Uterus (tissue), 2 donors: ENCODE measurements at regions not wholly inside any gene's neighbourhood (a gene's known extent, or its start where the extent isn't known, plus 50 kb on each side); places are given as distances from the start of the nearest gene placed in this dataset.

Source experiments
- POLR2A ChIP-seq, 2 donors: fragments of 450-650 bp; IDR thresholded peaks; one replicate each; pipeline ENCODE4 v1.6.1; 2016; ENCODE audit warnings: antibody characterized with exemption in 2 of 2, mild to moderate bottlenecking in 1 of 2, moderate library complexity in 1 of 2
- TF ChIP-seq, protein P1 (sequence below), 4 experiments: fragments of 200-600 bp in 2 of 4; fragments of 450-650 bp in 2 of 4; sonication (generic) in 2 of 4; IDR thresholded peaks; one replicate each; pipeline ENCODE4 v1.5.1; 2016 to 2019; ENCODE audit warnings: antibody characterized with exemption in 4 of 4, mild to moderate bottlenecking in 2 of 4, moderate library complexity in 1 of 4

DNA sequence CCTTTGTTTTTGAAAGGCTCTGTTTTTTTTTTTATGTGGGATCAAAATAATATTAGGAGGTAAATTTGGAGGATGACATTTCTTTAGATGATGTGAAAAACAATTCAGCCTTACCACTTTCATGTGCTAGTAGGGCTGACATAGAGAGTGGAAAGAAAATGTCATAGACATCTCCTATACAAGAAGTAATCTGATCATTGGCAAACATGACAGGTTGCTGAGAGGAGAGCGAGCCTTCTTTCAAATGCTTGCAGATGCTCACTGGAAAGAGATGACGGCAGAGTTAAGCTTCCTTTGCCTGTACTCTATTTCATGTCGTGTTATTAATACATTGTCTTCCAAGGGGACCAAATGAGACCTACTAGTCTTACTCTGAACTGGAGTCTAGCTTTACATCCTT, 160.1 kb upstream of the DAP start:
- TF ChIP-seq, protein P1, sequence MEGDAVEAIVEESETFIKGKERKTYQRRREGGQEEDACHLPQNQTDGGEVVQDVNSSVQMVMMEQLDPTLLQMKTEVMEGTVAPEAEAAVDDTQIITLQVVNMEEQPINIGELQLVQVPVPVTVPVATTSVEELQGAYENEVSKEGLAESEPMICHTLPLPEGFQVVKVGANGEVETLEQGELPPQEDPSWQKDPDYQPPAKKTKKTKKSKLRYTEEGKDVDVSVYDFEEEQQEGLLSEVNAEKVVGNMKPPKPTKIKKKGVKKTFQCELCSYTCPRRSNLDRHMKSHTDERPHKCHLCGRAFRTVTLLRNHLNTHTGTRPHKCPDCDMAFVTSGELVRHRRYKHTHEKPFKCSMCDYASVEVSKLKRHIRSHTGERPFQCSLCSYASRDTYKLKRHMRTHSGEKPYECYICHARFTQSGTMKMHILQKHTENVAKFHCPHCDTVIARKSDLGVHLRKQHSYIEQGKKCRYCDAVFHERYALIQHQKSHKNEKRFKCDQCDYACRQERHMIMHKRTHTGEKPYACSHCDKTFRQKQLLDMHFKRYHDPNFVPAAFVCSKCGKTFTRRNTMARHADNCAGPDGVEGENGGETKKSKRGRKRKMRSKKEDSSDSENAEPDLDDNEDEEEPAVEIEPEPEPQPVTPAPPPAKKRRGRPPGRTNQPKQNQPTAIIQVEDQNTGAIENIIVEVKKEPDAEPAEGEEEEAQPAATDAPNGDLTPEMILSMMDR (IDR thresholded peaks at IDR 0.05): no peak
- TF ChIP-seq POLR2A (IDR thresholded peaks at IDR 0.05): no peak
